HCT116 (cell line): ENCODE measurements at regions not wholly inside any gene's neighbourhood (a gene's known extent, or its start where the extent isn't known, plus 50 kb on each side); places are given as distances from the start of the nearest gene placed in this dataset.

Experiments used
- ATAC-seq: fragments of 200-7000 bp; cut with Tn5 transposase; 2 replicates; pipeline ENCODE4 v1.9.1; 2020; ENCODE audit warnings: mild to moderate bottlenecking, moderate library complexity
- BruUV-seq: library from RNA; stranded (reverse); fragments of 400-500 nt; replicated peaks from 2 replicates; lab custom pipeline; 2021; lab: Mats Ljungman, UMichigan
- CTCF ChIA-PET: fragments of 300-600 bp; sonication (Branson Sonifier 250); formaldehyde crosslinking; loops from one replicate; lab custom pipeline; 2021; ENCODE audit warnings: antibody characterized with exemption; lab: Charles Lee
- POLR2A ChIA-PET: fragments of 300-600, 350-600 bp; sonication (Branson Sonifier 250); formaldehyde crosslinking; loops from one replicate; lab custom pipeline; 2021; ENCODE audit warnings: antibody characterized with exemption; lab: Charles Lee
- RAD21 ChIA-PET, 2 experiments: fragments of 300-600 bp; sonication (Branson Sonifier 250); formaldehyde crosslinking; loops; one replicate each; lab custom pipeline; 2023; ENCODE audit warnings: low total read pairs in 2 of 2; ENCODE audit not compliant: uncharacterized antibody in 2 of 2, unreplicated experiment in 2 of 2, low non-redundant PET in 1 of 2; lab: Charles Lee
- DNase-seq: peaks from one replicate; pipeline ENCODE4 v3.0.0-alpha.2; 2010; ENCODE audit warnings: low read depth, low spot score
- H2AFZ ChIP-seq: fragments of 200-600 bp; shearing (Covaris generic), sonication (generic); 2 replicates; pipeline ENCODE4 v1.6.1; 2017; ENCODE audit warnings: low read depth, mixed run types, mixed read lengths, antibody characterized with exemption, low read length; ENCODE audit not compliant: poor library complexity, severe bottlenecking
- H3K27ac ChIP-seq: 2 replicates; pipeline ENCODE4 v1.5.1; 2012; ENCODE audit warnings: low read depth, low read length
- H3K27me3 ChIP-seq: fragments of 200-600 bp; sonication (generic); 2 replicates; pipeline ENCODE4 v1.6.1; 2016; ENCODE audit warnings: mixed run types, low read length, mixed read lengths; ENCODE audit not compliant: insufficient read depth
- H3K36me3 ChIP-seq, 2 experiments: fragments of 200-500 bp in 1 of 2; fragments of 200-600 bp in 1 of 2; sonication (Bioruptor generic) in 1 of 2; sonication (generic) in 1 of 2; 2 replicates each; pipeline versions ENCODE4 v1.5.1 to v1.6.1; 2014 to 2016; ENCODE audit warnings: low read length in 2 of 2, inconsistent platforms in 1 of 2, mixed read lengths in 1 of 2, mixed run types in 1 of 2; ENCODE audit not compliant: insufficient read depth in 2 of 2, control insufficient read depth in 1 of 2
- H3K4me1 ChIP-seq, 2 experiments: fragments of 200-600 bp in 1 of 2; sonication (generic) in 1 of 2; 2 replicates each; pipeline versions ENCODE4 v1.5.1 to v1.6.1; 2012 to 2017; ENCODE audit warnings: low read length in 2 of 2, inconsistent platforms in 1 of 2, mild to moderate bottlenecking in 1 of 2, mixed read lengths in 1 of 2, mixed run types in 1 of 2, moderate library complexity in 1 of 2; ENCODE audit not compliant: insufficient read depth in 2 of 2, control insufficient read depth in 1 of 2
- H3K4me2 ChIP-seq: fragments of 200-600 bp; sonication (generic); 2 replicates; pipeline ENCODE4 v1.6.1; 2017; ENCODE audit warnings: mixed run types, low read length, mixed read lengths
- H3K4me3 ChIP-seq, 2 experiments: fragments of 200-600 bp in 1 of 2; sonication (generic) in 1 of 2; replicated peaks in 1 of 2; 2 replicates each; pipeline ENCODE4 v1.5.1; 2011 to 2016; ENCODE audit warnings: low read length in 2 of 2, control low read depth in 1 of 2, low read depth in 1 of 2, mild to moderate bottlenecking in 1 of 2, mixed read lengths in 1 of 2, mixed run types in 1 of 2
- H3K79me2 ChIP-seq: fragments of 200-600 bp; sonication (generic); 2 replicates; pipeline ENCODE4 v1.6.1; 2017; ENCODE audit warnings: mild to moderate bottlenecking, mixed run types, low read length, moderate library complexity, mixed read lengths; ENCODE audit not compliant: insufficient read depth
- H3K9ac ChIP-seq: fragments of 200-600 bp; sonication (generic); 2 replicates; pipeline ENCODE4 v1.6.1; 2016; ENCODE audit warnings: low read length, mixed read lengths
- H3K9me2 ChIP-seq: fragments of 200-600 bp; sonication (generic), shearing (Covaris generic); 2 replicates; pipeline ENCODE4 v1.6.1; 2017; ENCODE audit warnings: mixed run types, mild to moderate bottlenecking, moderate library complexity; ENCODE audit not compliant: insufficient read depth
- H3K9me3 ChIP-seq, 2 experiments: fragments of 200-500 bp in 1 of 2; fragments of 200-600 bp in 1 of 2; sonication (Bioruptor generic) in 1 of 2; sonication (generic) in 1 of 2; 2 replicates each; pipeline ENCODE4 v1.6.1; 2014 to 2017; ENCODE audit warnings: low read length in 2 of 2, mixed read lengths in 2 of 2, inconsistent platforms in 1 of 2, low read depth in 1 of 2, mild to moderate bottlenecking in 1 of 2, mixed run types in 1 of 2, moderate library complexity in 1 of 2; ENCODE audit not compliant: control insufficient read depth in 1 of 2, insufficient read depth in 1 of 2
- H4K20me1 ChIP-seq: fragments of 200-600 bp; sonication (generic), shearing (Covaris generic); 2 replicates; pipeline ENCODE4 v1.6.1; 2017; ENCODE audit warnings: mixed run types, mild to moderate bottlenecking, moderate library complexity; ENCODE audit not compliant: insufficient read depth
- ATF3 ChIP-seq: IDR thresholded peaks from 2 replicates; pipeline ENCODE4 v1.6.1; 2012
- CBX3 ChIP-seq: IDR thresholded peaks from 2 replicates; pipeline ENCODE4 v1.6.1; 2012; ENCODE audit warnings: low read depth
- CTCF ChIP-seq, 3 experiments: fragments of 200-600 bp in 1 of 3; sonication (generic) in 1 of 3; IDR thresholded peaks in 2 of 3; conservative IDR thresholded peaks in 1 of 3; 2 replicates each; pipeline ENCODE4 v1.5.1; 2012 to 2017; ENCODE audit warnings: low read depth in 2 of 3, low read length in 2 of 3, antibody characterized with exemption in 1 of 3, borderline replicate concordance in 1 of 3, control low read depth in 1 of 3, mild to moderate bottlenecking in 1 of 3, mixed read lengths in 1 of 3, mixed run types in 1 of 3, moderate library complexity in 1 of 3; ENCODE audit not compliant: insufficient read depth in 1 of 3
- EGR1 ChIP-seq: IDR thresholded peaks from 2 replicates; pipeline ENCODE4 v1.6.1; 2012; ENCODE audit warnings: low read depth
- EZH2 ChIP-seq: fragments of 200-600 bp; sonication (generic); IDR thresholded peaks from 2 replicates; pipeline ENCODE4 v1.6.1; 2017; ENCODE audit warnings: antibody characterized with exemption, mixed run types
- JUND ChIP-seq: IDR thresholded peaks from 2 replicates; pipeline ENCODE4 v1.6.1; 2012
- POLR2A ChIP-seq: IDR thresholded peaks from 2 replicates; pipeline ENCODE4 v1.7.0; 2011; ENCODE audit warnings: borderline replicate concordance; ENCODE audit not compliant: insufficient read depth, insufficient read length; ENCODE audit errors: extremely low read depth
- POLR2AphosphoS5 ChIP-seq: IDR thresholded peaks from 2 replicates; pipeline ENCODE4 v1.6.1; 2011; ENCODE audit warnings: mild to moderate bottlenecking, low read depth, low read length, moderate library complexity
- SIN3A ChIP-seq: IDR thresholded peaks from 2 replicates; pipeline ENCODE4 v1.6.1; 2012; ENCODE audit warnings: low read depth
- SP1 ChIP-seq: IDR thresholded peaks from 2 replicates; pipeline ENCODE4 v1.6.1; 2012; ENCODE audit warnings: low read depth
- YY1 ChIP-seq: IDR thresholded peaks from 2 replicates; pipeline ENCODE4 v1.6.1; 2011; ENCODE audit warnings: low read length, low read depth, moderate library complexity, mild to moderate bottlenecking; ENCODE audit not compliant: insufficient replicate concordance; ENCODE audit errors: extremely low read depth
- ZBTB33 ChIP-seq: IDR thresholded peaks from 2 replicates; pipeline ENCODE4 v1.6.1; 2011; ENCODE audit warnings: mild to moderate bottlenecking, low read length, moderate library complexity; ENCODE audit not compliant: insufficient replicate concordance; ENCODE audit errors: extremely low read depth
- ZFX ChIP-seq: fragments of 450-650 bp; IDR thresholded peaks from 2 replicates; pipeline ENCODE4 v1.6.1; 2017
- ZNF274 ChIP-seq: fragments of 200-500 bp; sonication (Bioruptor generic); IDR thresholded peaks from 2 replicates; pipeline ENCODE4 v1.6.1; 2014; ENCODE audit warnings: mild to moderate bottlenecking, low read depth, low read length, inconsistent platforms
- intact Hi-C: fragments of 100-400 bp; cut with micrococcal nuclease; formaldehyde crosslinking; loops from 2 replicates; pipeline ENCODE4 v1.10.0; 2022
- TF ChIP-seq, protein P1 (sequence below): IDR thresholded peaks from 2 replicates; pipeline ENCODE4 v1.6.1; 2012
- TF ChIP-seq, protein P2 (sequence below): IDR thresholded peaks from 2 replicates; pipeline ENCODE4 v1.6.1; 2012; ENCODE audit warnings: low read depth

DNA sequence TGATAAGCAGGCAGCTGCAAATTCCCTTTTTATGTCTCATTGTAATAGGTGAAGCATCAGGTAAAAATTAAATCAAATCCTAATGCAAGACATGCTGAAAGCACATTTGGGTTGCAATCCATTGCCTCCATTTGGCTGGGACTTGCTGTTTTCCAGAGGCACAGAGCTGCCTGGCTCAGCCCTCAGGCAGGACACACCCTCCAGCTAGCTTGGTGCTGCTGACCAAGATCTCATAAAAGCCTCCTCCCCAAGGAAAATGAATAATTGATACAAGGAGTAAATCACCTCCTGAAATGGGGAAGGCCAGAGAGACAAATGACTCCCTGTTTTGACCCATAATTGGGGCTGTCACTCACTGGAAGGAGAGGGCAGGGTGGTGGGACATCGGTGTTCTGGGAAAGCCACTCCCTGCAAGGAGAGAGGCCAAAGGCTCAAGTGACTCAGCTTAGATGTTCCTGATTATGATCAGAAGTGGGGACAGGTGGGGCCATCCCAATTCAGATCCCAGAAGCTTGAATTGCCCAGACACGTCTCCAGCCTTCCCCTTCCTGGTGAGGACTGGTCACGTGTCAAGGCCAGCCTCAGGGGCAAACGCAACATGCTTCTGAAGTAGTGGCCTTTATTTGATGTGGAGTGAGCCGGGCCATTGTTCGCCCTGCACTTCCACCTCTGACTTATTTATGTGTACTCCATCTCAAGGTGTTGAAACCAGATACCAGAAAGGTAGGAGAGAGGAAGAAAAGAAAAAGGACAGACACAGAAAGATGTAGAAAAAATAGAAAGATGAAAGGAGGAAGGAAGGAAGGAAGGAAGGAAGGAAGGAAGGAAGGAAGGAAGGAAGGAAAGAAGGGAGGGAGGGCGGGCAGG, 773.7 kb downstream of the BCL11B start (continued):
- TF ChIP-seq CBX3: no peak
- TF ChIP-seq ZFX: no peak
- no peak for TF ChIP-seq EGR1
- no peak for TF ChIP-seq POLR2A

- no peak overlapping the region for H3K4me3 ChIP-seq
- ATAC-seq (no peak), DNase-seq (no peak)
- POLR2A ChIA-PET: no interaction called here
- no TSS peak for BruUV-seq
- no peaks in the 10 kb centered on the region for H4K20me1 ChIP-seq
- no peak overlapping the region for H3K9ac ChIP-seq
- no peaks in the 10 kb centered on the region for H3K4me1 ChIP-seq
- intact Hi-C loops: no loop called here
- peaks cover 0 to 3% of the 10 kb centered on the region in 2 experiments; a peak in 1 of 4 replicates for H3K9me3 ChIP-seq
- H2AFZ ChIP-seq: no peak overlapping the region
- H3K9me2 ChIP-seq: no peaks in the 10 kb centered on the region
- CTCF ChIA-PET: no interaction called here
- TF ChIP-seq SIN3A: no peak
- no peak for TF ChIP-seq POLR2AphosphoS5
- TF ChIP-seq POLR2A: no peak
- no peak for TF ChIP-seq JUND
- TF ChIP-seq EZH2: no peak
- TF ChIP-seq ZFX: no peak
- TF ChIP-seq, protein P1, sequence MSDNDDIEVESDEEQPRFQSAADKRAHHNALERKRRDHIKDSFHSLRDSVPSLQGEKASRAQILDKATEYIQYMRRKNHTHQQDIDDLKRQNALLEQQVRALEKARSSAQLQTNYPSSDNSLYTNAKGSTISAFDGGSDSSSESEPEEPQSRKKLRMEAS: no peak
- no peak for TF ChIP-seq ATF3
- TF ChIP-seq, protein P2, sequence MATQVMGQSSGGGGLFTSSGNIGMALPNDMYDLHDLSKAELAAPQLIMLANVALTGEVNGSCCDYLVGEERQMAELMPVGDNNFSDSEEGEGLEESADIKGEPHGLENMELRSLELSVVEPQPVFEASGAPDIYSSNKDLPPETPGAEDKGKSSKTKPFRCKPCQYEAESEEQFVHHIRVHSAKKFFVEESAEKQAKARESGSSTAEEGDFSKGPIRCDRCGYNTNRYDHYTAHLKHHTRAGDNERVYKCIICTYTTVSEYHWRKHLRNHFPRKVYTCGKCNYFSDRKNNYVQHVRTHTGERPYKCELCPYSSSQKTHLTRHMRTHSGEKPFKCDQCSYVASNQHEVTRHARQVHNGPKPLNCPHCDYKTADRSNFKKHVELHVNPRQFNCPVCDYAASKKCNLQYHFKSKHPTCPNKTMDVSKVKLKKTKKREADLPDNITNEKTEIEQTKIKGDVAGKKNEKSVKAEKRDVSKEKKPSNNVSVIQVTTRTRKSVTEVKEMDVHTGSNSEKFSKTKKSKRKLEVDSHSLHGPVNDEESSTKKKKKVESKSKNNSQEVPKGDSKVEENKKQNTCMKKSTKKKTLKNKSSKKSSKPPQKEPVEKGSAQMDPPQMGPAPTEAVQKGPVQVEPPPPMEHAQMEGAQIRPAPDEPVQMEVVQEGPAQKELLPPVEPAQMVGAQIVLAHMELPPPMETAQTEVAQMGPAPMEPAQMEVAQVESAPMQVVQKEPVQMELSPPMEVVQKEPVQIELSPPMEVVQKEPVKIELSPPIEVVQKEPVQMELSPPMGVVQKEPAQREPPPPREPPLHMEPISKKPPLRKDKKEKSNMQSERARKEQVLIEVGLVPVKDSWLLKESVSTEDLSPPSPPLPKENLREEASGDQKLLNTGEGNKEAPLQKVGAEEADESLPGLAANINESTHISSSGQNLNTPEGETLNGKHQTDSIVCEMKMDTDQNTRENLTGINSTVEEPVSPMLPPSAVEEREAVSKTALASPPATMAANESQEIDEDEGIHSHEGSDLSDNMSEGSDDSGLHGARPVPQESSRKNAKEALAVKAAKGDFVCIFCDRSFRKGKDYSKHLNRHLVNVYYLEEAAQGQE: no peak
- TF ChIP-seq YY1: no peak
- TF ChIP-seq CTCF (IDR thresholded peaks at IDR 0.05 in 2 of 3, conservative IDR thresholded peaks at IDR 0.05 in 1 of 3; ENCODE audit: borderline replicate concordance in 1 of 3, insufficient read depth in 1 of 3, low read depth in 2 of 3, low read length in 2 of 3): no peak
- TF ChIP-seq CBX3: no peak
- no peak for TF ChIP-seq SP1
- no peak for TF ChIP-seq ZNF274
- no peak for TF ChIP-seq ZBTB33
- no peaks in the 10 kb centered on the region for H3K79me2 ChIP-seq
- no peaks in the 10 kb centered on the region for H3K36me3 ChIP-seq
- RAD21 ChIA-PET: no interaction called here
- H3K27me3 ChIP-seq: no peaks in the 10 kb centered on the region
- H3K4me2 ChIP-seq: no peak overlapping the region
- no peak overlapping the region for H3K27ac ChIP-seq
Observed at GRCh38 chr14:98501335-98501734, 770.7 kb downstream of the BCL11B start.
